K562 (cell line): ENCODE measurements at regions not wholly inside any gene's neighbourhood (a gene's known extent, or its start where the extent isn't known, plus 50 kb on each side); places are given as distances from the start of the nearest gene placed in this dataset.

Source experiments
- ADNP ChIP-seq: fragments of 200-800 bp; sonication (Bioruptor generic); IDR thresholded peaks from 2 replicates; pipeline ENCODE4 v1.6.1; 2016; ENCODE audit warnings: missing genetic modification characterization, missing compliant biosample characterization
- CHCHD3 ChIP-seq: fragments of 250-450 bp; sonication (Bioruptor Pico); IDR thresholded peaks from 2 replicates; pipeline ENCODE4 v2.1.2; 2022; ENCODE audit warnings: mild to moderate bottlenecking
- DACH1 ChIP-seq: fragments of 450-650 bp; IDR thresholded peaks from 2 replicates; pipeline ENCODE4 v1.6.1; 2018; ENCODE audit not compliant: partially characterized antibody
- DNMT1 ChIP-seq: fragments of 450-650 bp; IDR thresholded peaks from 2 replicates; pipeline ENCODE4 v1.6.1; 2016; ENCODE audit warnings: antibody characterized with exemption, mild to moderate bottlenecking
- EHMT2 ChIP-seq: fragments of 450-650 bp; IDR thresholded peaks from 2 replicates; pipeline ENCODE4 v1.6.1; 2018; ENCODE audit warnings: antibody characterized with exemption
- FOXA3 ChIP-seq, 2 experiments: fragments of 450-650 bp in 1 of 2; sonication (generic) in 1 of 2; formaldehyde crosslinking; IDR thresholded peaks in 1 of 2; conservative IDR thresholded peaks in 1 of 2; 2 replicates each; pipeline versions ENCODE4 v1.4.0 to v1.8.0; 2020 to 2022; ENCODE audit warnings: mild to moderate bottlenecking in 2 of 2, missing genetic modification reagents in 1 of 2
- HDAC3 ChIP-seq: fragments of 450-650 bp; IDR thresholded peaks from 2 replicates; pipeline ENCODE4 v1.6.1; 2018; ENCODE audit warnings: borderline replicate concordance, mild to moderate bottlenecking, moderate library complexity; ENCODE audit not compliant: partially characterized antibody
- HNRNPL ChIP-seq: fragments of 200-400 bp; formaldehyde crosslinking; IDR thresholded peaks from 2 replicates; pipeline ENCODE4 v1.6.1; 2017; ENCODE audit warnings: low read depth, mild to moderate bottlenecking, low read length
- HOXB6 ChIP-seq: fragments of 250-450 bp; sonication (Bioruptor Pico); IDR thresholded peaks from 2 replicates; pipeline ENCODE4 v1.5.1; 2022; ENCODE audit warnings: mild to moderate bottlenecking, borderline replicate concordance
- MTF1 ChIP-seq: fragments of 250-450 bp; sonication (Bioruptor Pico); IDR thresholded peaks from 2 replicates; pipeline ENCODE4 v1.9.0; 2021; ENCODE audit warnings: moderate library complexity, mild to moderate bottlenecking, inconsistent platforms, borderline replicate concordance
- NFIC ChIP-seq: fragments of 450-650 bp; IDR thresholded peaks from 2 replicates; pipeline ENCODE4 v1.6.1; 2017; ENCODE audit warnings: mild to moderate bottlenecking, inconsistent platforms
- POLR2A ChIP-seq: fragments of 450-650 bp; conservative IDR thresholded peaks from 2 replicates; pipeline ENCODE4 v1.6.1; 2016
- RFX7 ChIP-seq: fragments of 250-450 bp; sonication (Bioruptor Pico); IDR thresholded peaks from 2 replicates; pipeline ENCODE4 v1.5.1; 2021; ENCODE audit warnings: mild to moderate bottlenecking
- SAP30 ChIP-seq: fragments of 200-600 bp; sonication (generic); IDR thresholded peaks from 2 replicates; pipeline ENCODE4 v1.6.1; 2012; ENCODE audit warnings: borderline replicate concordance, low read depth, mild to moderate bottlenecking, moderate library complexity, low read length, control low read depth, inconsistent platforms; ENCODE audit not compliant: insufficient read depth, poor library complexity, severe bottlenecking
- SMAD3 ChIP-seq: fragments of 450-650 bp; formaldehyde crosslinking; conservative IDR thresholded peaks from 2 replicates; pipeline ENCODE4 v1.4.0; 2020; ENCODE audit warnings: mild to moderate bottlenecking
- SMC3 ChIP-seq: conservative IDR thresholded peaks from 2 replicates; pipeline ENCODE4 v1.6.1; 2011; ENCODE audit warnings: low read depth, low read length, improper control_type of control experiment; ENCODE audit not compliant: insufficient read depth
- SP2 ChIP-seq: IDR thresholded peaks from 2 replicates; pipeline ENCODE4 v1.6.1; 2011; ENCODE audit warnings: mild to moderate bottlenecking, low read depth, low read length, moderate library complexity; ENCODE audit not compliant: poor library complexity, severe bottlenecking; ENCODE audit errors: extremely low read depth
- TSC22D4 ChIP-seq: fragments of 450-650 bp; IDR thresholded peaks from 2 replicates; pipeline ENCODE4 v1.6.1; 2016; ENCODE audit warnings: missing genetic modification characterization, missing biosample characterization, control low read depth
- WHSC1 ChIP-seq: IDR thresholded peaks from one replicate; pipeline ENCODE4 v1.6.1; 2012; ENCODE audit warnings: low read length, control low read depth, inconsistent platforms
- ZBED1 ChIP-seq: IDR thresholded peaks from 2 replicates; pipeline ENCODE4 v1.6.1; 2014
- ZNF197 ChIP-seq: fragments of 200-800 bp; sonication (Bioruptor generic); IDR thresholded peaks from 2 replicates; pipeline ENCODE4 v1.6.1; 2016; ENCODE audit warnings: low read depth, missing genetic modification characterization, missing compliant biosample characterization
- ZNF263 ChIP-seq: sonication (generic); formaldehyde crosslinking; IDR thresholded peaks from 2 replicates; pipeline ENCODE4 v1.8.0; 2022; ENCODE audit warnings: mild to moderate bottlenecking, missing genetic modification reagents, borderline replicate concordance
- ZNF280A ChIP-seq: fragments of 450-650 bp; IDR thresholded peaks from 2 replicates; pipeline ENCODE4 v1.6.1; 2018; ENCODE audit warnings: mild to moderate bottlenecking, low read depth; ENCODE audit not compliant: partially characterized antibody
- ZNF384 ChIP-seq: IDR thresholded peaks from 2 replicates; pipeline ENCODE4 v1.6.1; 2012; ENCODE audit warnings: low read depth, low read length, improper control_type of control experiment
- ZNF584 ChIP-seq: fragments of 200-800 bp; sonication (Bioruptor generic); IDR thresholded peaks from 2 replicates; pipeline ENCODE4 v1.6.1; 2016; ENCODE audit warnings: low read depth, mild to moderate bottlenecking, missing genetic modification characterization, missing compliant biosample characterization
- ZNF780A ChIP-seq: fragments of 250-450 bp; sonication (Bioruptor Pico); IDR thresholded peaks from 2 replicates; pipeline ENCODE4 v1.5.0; 2021; ENCODE audit warnings: mild to moderate bottlenecking
- TF ChIP-seq, protein P1 (sequence below): fragments of 250-450 bp; sonication (Bioruptor Pico); IDR thresholded peaks from 2 replicates; pipeline ENCODE4 v1.8.0; 2022; ENCODE audit warnings: inconsistent platforms

DNA sequence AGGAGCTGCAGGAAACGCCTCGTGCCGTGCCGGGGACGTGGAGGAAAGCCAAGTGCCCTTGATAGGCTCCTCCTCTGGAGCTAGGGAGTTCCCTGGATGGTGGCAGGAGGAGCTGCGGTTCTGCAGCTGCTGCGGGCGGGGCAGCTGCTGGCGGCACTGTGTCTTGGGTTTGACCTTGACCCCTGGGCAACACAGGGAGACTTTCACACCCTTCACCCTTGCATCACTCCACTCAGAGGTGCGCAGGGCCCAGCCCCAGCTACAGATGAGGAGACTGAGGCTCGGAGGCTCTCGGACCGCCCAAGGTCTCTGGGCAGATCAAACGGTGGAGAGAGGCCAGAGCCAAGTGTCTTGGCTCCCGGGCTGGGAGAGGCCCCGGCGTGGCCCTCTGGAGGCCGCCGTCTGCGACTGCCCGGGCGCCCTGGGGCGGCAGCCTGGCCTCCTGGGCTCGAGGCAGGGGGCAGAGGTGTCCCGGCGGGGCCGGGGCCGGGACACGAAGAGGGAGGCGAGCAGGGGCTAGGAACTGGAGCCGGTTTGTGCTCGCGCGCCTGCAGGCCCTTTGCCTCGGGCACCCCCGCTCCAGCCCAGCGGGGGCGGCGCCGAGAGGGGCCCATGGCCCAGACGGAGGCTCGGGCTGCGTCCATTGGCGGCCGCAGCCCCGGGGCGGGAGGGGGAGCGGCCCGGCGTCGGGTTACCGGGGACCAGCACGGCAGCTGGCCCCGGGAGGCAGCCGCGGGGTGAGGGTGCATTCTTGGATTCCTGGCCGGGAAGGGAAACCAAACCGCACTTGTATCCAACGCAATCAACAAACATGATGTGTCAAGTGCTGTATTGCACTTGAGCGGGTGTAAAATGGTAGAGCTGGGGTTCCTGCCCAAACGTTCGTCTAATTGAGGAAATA is 129.6 kb upstream of the SLC1A4 start (continued):
- TF ChIP-seq ZNF263 (no peak), ZNF197 (CRISPR knock-in tag) (0 out of 2 replicates have a peak, but pooled peaks have one; percentile 19), FOXA3 (CRISPR knock-in tag; conservative IDR thresholded peaks at IDR 0.05 in 1 of 2, IDR thresholded peaks at IDR 0.05 in 1 of 2) (no peak), ADNP (tag) (no peak), ZNF280A (no peak), SMAD3 (CRISPR knock-in tag) (no peak), ZNF584 (CRISPR knock-in tag) (0 out of 2 replicates have a peak, but pooled peaks have one; percentile 59), HNRNPL (peak; percentile 29; the same call in 1 of the 2 replicates), SP2 (no peak), NFIC (peak; percentile 14; the same call in 1 of the 2 replicates), TSC22D4 (tag) (no peak), EHMT2 (no peak), WHSC1 (no peak), HDAC3 (no peak), DACH1 (no peak), DNMT1 (no peak), SAP30 (no peak), ZBED1 (no peak), CHCHD3 (CRISPR knock-in tag) (no peak), RFX7 (CRISPR knock-in tag) (no peak), POLR2A (peak; percentile 68; the same call in 1 of the 2 replicates), ZNF780A (no peak), ZNF384 (no peak), MTF1 (CRISPR knock-in tag) (no peak), HOXB6 (CRISPR knock-in tag) (no peak), SMC3 (no peak)
- TF ChIP-seq, protein P1, sequence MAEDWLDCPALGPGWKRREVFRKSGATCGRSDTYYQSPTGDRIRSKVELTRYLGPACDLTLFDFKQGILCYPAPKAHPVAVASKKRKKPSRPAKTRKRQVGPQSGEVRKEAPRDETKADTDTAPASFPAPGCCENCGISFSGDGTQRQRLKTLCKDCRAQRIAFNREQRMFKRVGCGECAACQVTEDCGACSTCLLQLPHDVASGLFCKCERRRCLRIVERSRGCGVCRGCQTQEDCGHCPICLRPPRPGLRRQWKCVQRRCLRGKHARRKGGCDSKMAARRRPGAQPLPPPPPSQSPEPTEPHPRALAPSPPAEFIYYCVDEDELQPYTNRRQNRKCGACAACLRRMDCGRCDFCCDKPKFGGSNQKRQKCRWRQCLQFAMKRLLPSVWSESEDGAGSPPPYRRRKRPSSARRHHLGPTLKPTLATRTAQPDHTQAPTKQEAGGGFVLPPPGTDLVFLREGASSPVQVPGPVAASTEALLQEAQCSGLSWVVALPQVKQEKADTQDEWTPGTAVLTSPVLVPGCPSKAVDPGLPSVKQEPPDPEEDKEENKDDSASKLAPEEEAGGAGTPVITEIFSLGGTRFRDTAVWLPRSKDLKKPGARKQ (CRISPR knock-in tag), result no peak
